Duodenal mucosa (tissue), 2 donors: ENCODE measurements at regions not wholly inside any gene's neighbourhood (a gene's known extent, or its start where the extent isn't known, plus 50 kb on each side); places are given as distances from the start of the nearest gene placed in this dataset.

Experiments
- H3K27ac ChIP-seq: one replicate; pipeline ENCODE4 v1.7.0; 2013; ENCODE audit warnings: low read depth, low read length
- H3K27me3 ChIP-seq, 2 donors: one replicate each; pipeline ENCODE4 v1.7.0; 2013; ENCODE audit warnings: low read length in 2 of 2, control low read depth in 1 of 2; ENCODE audit not compliant: insufficient read depth in 2 of 2, control insufficient read depth in 1 of 2
- H3K36me3 ChIP-seq, 2 donors: one replicate each; pipeline ENCODE4 v1.7.0; 2013; ENCODE audit warnings: low read length in 2 of 2, control low read depth in 1 of 2; ENCODE audit not compliant: insufficient read depth in 2 of 2, control insufficient read depth in 1 of 2
- H3K4me1 ChIP-seq, 2 donors: one replicate each; pipeline ENCODE4 v1.7.0; 2013; ENCODE audit warnings: low read length in 2 of 2, control low read depth in 1 of 2; ENCODE audit not compliant: insufficient read depth in 2 of 2, control insufficient read depth in 1 of 2
- H3K4me3 ChIP-seq, 2 donors: one replicate each; pipeline ENCODE4 v1.7.0; 2013; ENCODE audit warnings: low read length in 2 of 2, low read depth in 1 of 2
- H3K9ac ChIP-seq, 2 donors: one replicate each; pipeline ENCODE4 v1.7.0; 2013; ENCODE audit warnings: low read length in 2 of 2, low read depth in 1 of 2
- H3K9me3 ChIP-seq, 2 donors: one replicate each; pipeline ENCODE4 v1.7.0; 2013; ENCODE audit warnings: low read length in 2 of 2, control low read depth in 1 of 2; ENCODE audit not compliant: control insufficient read depth in 1 of 2

GRCh38 chr14:26765301-26765700 is 167.5 kb upstream of the NOVA1 start:
- Histone ChIP-seq H3K9ac (no peak overlapping the region), H3K4me3 (no peak overlapping the region), H3K27ac (no peak overlapping the region), H3K27me3 (no peaks in the 10 kb centered on the region), H3K4me1 (no peaks in the 10 kb centered on the region), H3K36me3 (no peaks in the 10 kb centered on the region), H3K9me3 (peaks cover 0 to 2% of the 10 kb centered on the region in 2 donors)

GRCh38 chr14:26765768-26766520 is 168.1 kb upstream of the NOVA1 start:
- Histone ChIP-seq H3K36me3 (no peaks in the 10 kb centered on the region), H3K27me3 (no peaks in the 10 kb centered on the region), H3K9ac (no peak overlapping the region), H3K4me3 (no peak overlapping the region), H3K4me1 (no peaks in the 10 kb centered on the region), H3K9me3 (peaks cover 0 to 2% of the 10 kb centered on the region in 2 donors), H3K27ac (no peak overlapping the region)

GRCh38 chr14:26766726-26767125 is 168.9 kb upstream of the NOVA1 start:
- Histone ChIP-seq H3K9me3 (peaks cover 0 to 2% of the 10 kb centered on the region in 2 donors), H3K4me1 (no peaks in the 10 kb centered on the region), H3K4me3 (no peak overlapping the region), H3K36me3 (no peaks in the 10 kb centered on the region), H3K27me3 (no peaks in the 10 kb centered on the region), H3K27ac (no peak overlapping the region), H3K9ac (no peak overlapping the region)

GRCh38 chr14:26773906-26774593 is 176.2 kb upstream of the NOVA1 start:
- Histone ChIP-seq H3K36me3 (no peaks in the 10 kb centered on the region), H3K4me3 (no peak overlapping the region), H3K27ac (no peak overlapping the region), H3K4me1 (no peaks in the 10 kb centered on the region), H3K9me3 (peaks cover 0 to under 1% of the 10 kb centered on the region in 2 donors), H3K27me3 (no peaks in the 10 kb centered on the region), H3K9ac (no peak overlapping the region)

- Histone ChIP-seq H3K9me3 (peaks cover 0 to 2% of the 10 kb centered on the region in 2 donors), H3K9ac (no peak overlapping the region), H3K4me1 (no peaks in the 10 kb centered on the region), H3K27ac (no peak overlapping the region), H3K4me3 (no peak overlapping the region), H3K36me3 (no peaks in the 10 kb centered on the region), H3K27me3 (no peaks in the 10 kb centered on the region)
Observed at GRCh38 chr14:26775765-26776563, 178.1 kb upstream of the NOVA1 start.

- Histone ChIP-seq H3K4me3 (no peak overlapping the region), H3K9ac (no peak overlapping the region), H3K27me3 (no peaks in the 10 kb centered on the region), H3K9me3 (peaks cover 0 to 17% of the 10 kb centered on the region in 2 donors), H3K36me3 (no peaks in the 10 kb centered on the region), H3K27ac (no peak overlapping the region), H3K4me1 (no peaks in the 10 kb centered on the region)
Observed at GRCh38 chr14:26791117-26791806, 193.4 kb upstream of the NOVA1 start.

- H3K36me3 ChIP-seq: no peaks in the 10 kb centered on the region
- H3K27me3 ChIP-seq: no peaks in the 10 kb centered on the region
- H3K4me3 ChIP-seq: no peak overlapping the region
- no peak overlapping the region for H3K9ac ChIP-seq
- no peaks in the 10 kb centered on the region for H3K4me1 ChIP-seq
- H3K27ac ChIP-seq: no peak overlapping the region
- H3K9me3 ChIP-seq: peaks cover 0 to 7% of the 10 kb centered on the region in 2 donors
Observed at GRCh38 chr14:26794731-26795130, 196.9 kb upstream of the NOVA1 start.

- H3K36me3 ChIP-seq: no peaks in the 10 kb centered on the region
- H3K9me3 ChIP-seq: peaks cover 4 to 13% of the 10 kb centered on the region in 2 donors
- H3K4me3 ChIP-seq: no peak overlapping the region
- no peaks in the 10 kb centered on the region for H3K4me1 ChIP-seq
- no peaks in the 10 kb centered on the region for H3K27me3 ChIP-seq
- H3K27ac ChIP-seq: no peak overlapping the region
- no peak overlapping the region for H3K9ac ChIP-seq
Observed at GRCh38 chr14:26808407-26808806, 210.6 kb upstream of the NOVA1 start.

GRCh38 chr14:26810631-26811030 is 212.8 kb upstream of the NOVA1 start:
- Histone ChIP-seq H3K9ac (no peak overlapping the region), H3K27ac (no peak overlapping the region), H3K27me3 (no peaks in the 10 kb centered on the region), H3K9me3 (peaks cover 4 to 6% of the 10 kb centered on the region in 2 donors), H3K36me3 (no peaks in the 10 kb centered on the region), H3K4me1 (no peaks in the 10 kb centered on the region), H3K4me3 (no peak overlapping the region)
